NCI-H1694 (cell line): ENCODE measurements at regions not wholly inside any gene's neighbourhood (a gene's known extent, or its start where the extent isn't known, plus 50 kb on each side); places are given as distances from the start of the nearest gene placed in this dataset.

Experiments used
- DNase-seq: peaks from one replicate; lab custom pipeline; 2025; lab: John Stamatoyannopoulos, UW

- DNase-seq = no peak
Observed at GRCh38 chr4:180407275-180407885, 1835.8 kb upstream of the TENM3 start.

GRCh38 chr4:180418819-180419531 lies 1824.2 kb upstream of the TENM3 start:
- no peak for DNase-seq

GRCh38 chr4:180422989-180423711 lies 1820.1 kb upstream of the TENM3 start:
- DNase-seq = no peak

- DNase-seq = no peak
Observed at GRCh38 chr4:180423712-180424057, 1819.5 kb upstream of the TENM3 start.

GRCh38 chr4:180426938-180427337 lies 1816.3 kb upstream of the TENM3 start:
- no peak for DNase-seq

- no peak for DNase-seq
Observed at GRCh38 chr4:180430283-180430682, 1812.9 kb upstream of the TENM3 start.

- no peak for DNase-seq
Observed at GRCh38 chr4:180434131-180434895, 1808.9 kb upstream of the TENM3 start.

GRCh38 chr4:180436361-180436760 lies 1806.8 kb upstream of the TENM3 start:
- DNase-seq = no peak

- DNase-seq = no peak
Observed at GRCh38 chr4:180437601-180438000, 1805.6 kb upstream of the TENM3 start.

- no peak for DNase-seq
Observed at GRCh38 chr4:180448306-180448705, 1794.9 kb upstream of the TENM3 start.

- DNase-seq = no peak
Observed at GRCh38 chr4:180449395-180449956, 1793.7 kb upstream of the TENM3 start.

GRCh38 chr4:180455226-180455625 lies 1788.0 kb upstream of the TENM3 start:
- no peak for DNase-seq

- no peak for DNase-seq
Observed at GRCh38 chr4:180456928-180457327, 1786.3 kb upstream of the TENM3 start.

GRCh38 chr4:180462116-180462515 lies 1781.1 kb upstream of the TENM3 start:
- no peak for DNase-seq

- DNase-seq = no peak
Observed at GRCh38 chr4:180465364-180465763, 1777.8 kb upstream of the TENM3 start.

GRCh38 chr4:180483036-180483435 lies 1760.2 kb upstream of the TENM3 start:
- no peak for DNase-seq

- no peak for DNase-seq
Observed at GRCh38 chr4:180485407-180485806, 1757.8 kb upstream of the TENM3 start.

GRCh38 chr4:180486342-180486741 lies 1756.9 kb upstream of the TENM3 start:
- no peak for DNase-seq

- no peak for DNase-seq
Observed at GRCh38 chr4:180489787-180490186, 1753.4 kb upstream of the TENM3 start.

GRCh38 chr4:180491210-180491609 lies 1752.0 kb upstream of the TENM3 start:
- no peak for DNase-seq

GRCh38 chr4:180493299-180493698 lies 1749.9 kb upstream of the TENM3 start:
- no peak for DNase-seq

GRCh38 chr4:180500154-180500553 lies 1743.0 kb upstream of the TENM3 start:
- no peak for DNase-seq
